Lung (tissue), 11 donors: ENCODE measurements at regions not wholly inside any gene's neighbourhood (a gene's known extent, or its start where the extent isn't known, plus 50 kb on each side); places are given as distances from the start of the nearest gene placed in this dataset.

Experiments used
- ATAC-seq: fragments of 200-7000 bp; cut with Tn5 transposase; one replicate; pipeline ENCODE4 v1.9.1; 2020; ENCODE audit warnings: moderate number of reproducible peaks; ENCODE audit not compliant: insufficient read depth, low FRiP score
- DNase-seq, 3 donors: peaks; one replicate each; pipeline ENCODE4 v3.0.0-alpha.2; 2013 to 2017
- H3K27ac ChIP-seq, 2 donors: one replicate each; pipeline ENCODE4 v1.5.1; 2013; ENCODE audit warnings: mild to moderate bottlenecking in 2 of 2, moderate library complexity in 2 of 2, control low read depth in 1 of 2, inconsistent platforms in 1 of 2, low read depth in 1 of 2, low read length in 1 of 2
- H3K27me3 ChIP-seq, 3 donors: one replicate each; pipeline ENCODE4 v1.5.1; 2013; ENCODE audit warnings: low read length in 2 of 3; ENCODE audit not compliant: control insufficient read depth in 3 of 3, insufficient read depth in 3 of 3
- H3K36me3 ChIP-seq, 4 donors: one replicate each; pipeline ENCODE4 v1.5.1; 2013; ENCODE audit warnings: low read length in 4 of 4, mild to moderate bottlenecking in 1 of 4, moderate library complexity in 1 of 4; ENCODE audit not compliant: control insufficient read depth in 4 of 4, insufficient read depth in 4 of 4
- H3K4me1 ChIP-seq, 5 donors: one replicate each; pipeline ENCODE4 v1.5.1; 2013; ENCODE audit warnings: low read length in 5 of 5, mild to moderate bottlenecking in 2 of 5, moderate library complexity in 1 of 5; ENCODE audit not compliant: control insufficient read depth in 5 of 5, insufficient read depth in 5 of 5
- H3K4me3 ChIP-seq: one replicate; pipeline ENCODE4 v1.5.1; 2013; ENCODE audit warnings: mild to moderate bottlenecking, control low read depth, moderate library complexity
- H3K9ac ChIP-seq, 2 donors: one replicate each; pipeline ENCODE4 v1.5.1; 2013; ENCODE audit warnings: low read length in 2 of 2, control low read depth in 1 of 2; ENCODE audit not compliant: insufficient read depth in 1 of 2
- H3K9me3 ChIP-seq, 4 donors: one replicate each; pipeline ENCODE4 v1.5.1; 2013; ENCODE audit warnings: low read length in 3 of 4, mild to moderate bottlenecking in 1 of 4, moderate library complexity in 1 of 4; ENCODE audit not compliant: control insufficient read depth in 4 of 4, insufficient read depth in 3 of 4
- CTCF ChIP-seq: IDR thresholded peaks from 2 replicates; pipeline ENCODE4 v1.5.1; 2012; ENCODE audit warnings: mild to moderate bottlenecking; ENCODE audit errors: control extremely low read depth, extremely low read depth
- whole genome bisulfite sequencing, 2 donors: extraction: QIAGEN DNeasy Blood & Tissue Kit; methylation state at CpG; one replicate each; pipeline ENCODE4 v1.1.7; 2013; 5-methylcytosine and 5-hydroxymethylcytosine counted together
- donor health status: control.
- donor health status: control.
- donor health status: Bipolar disorder and iron deficiency.
- donor health status: healthy.
- donor health status: DM: yes; HTN: yes; CAD: no.

GRCh38 chr7:20963556-20964280 is 177.0 kb upstream of the SP8 start:
- Histone ChIP-seq H3K9me3 (no peaks in the 10 kb centered on the region), H3K4me3 (no peak overlapping the region), H3K9ac (no peak overlapping the region), H3K27me3 (no peaks in the 10 kb centered on the region), H3K27ac (no peak overlapping the region), H3K36me3 (no peaks in the 10 kb centered on the region), H3K4me1 (peaks cover 0 to 10% (median 0%) of the 10 kb centered on the region in 5 donors)
- WGBS, 2 donors, result 79 to 88% methylated on average over 3 of the region's 3 CpGs
- DNase-seq (no peak), ATAC-seq (no peak)
- no peak for TF ChIP-seq CTCF

- no peak overlapping the region for H3K27ac ChIP-seq
- ATAC-seq (no peak), DNase-seq (no peak)
- no peak overlapping the region for H3K4me3 ChIP-seq
- H3K4me1 ChIP-seq, result peaks cover 0 to 5% (median 0%) of the 10 kb centered on the region in 5 donors
- no peaks in the 10 kb centered on the region for H3K9me3 ChIP-seq
- H3K9ac ChIP-seq, result no peak overlapping the region
- TF ChIP-seq CTCF, result no peak
- no peaks in the 10 kb centered on the region for H3K36me3 ChIP-seq
- WGBS, 2 donors, result 72 to 82% methylated on average over 5 of the region's 5 CpGs
- no peaks in the 10 kb centered on the region for H3K27me3 ChIP-seq
These were observed 177.7 kb upstream of the SP8 start for GRCh38 chr7:20964281-20964918.

GRCh38 chr7:20971219-20971618 is 184.5 kb upstream of the SP8 start:
- H3K36me3 ChIP-seq, result no peaks in the 10 kb centered on the region
- ATAC-seq (no peak), DNase-seq (no peak)
- H3K9ac ChIP-seq, result no peak overlapping the region
- no peak for TF ChIP-seq CTCF
- H3K4me3 ChIP-seq, result no peak overlapping the region
- H3K4me1 ChIP-seq, result no peaks in the 10 kb centered on the region
- H3K27ac ChIP-seq, result no peak overlapping the region
- peaks cover 0 to 1% (median 0%) of the 10 kb centered on the region in 4 donors for H3K9me3 ChIP-seq
- WGBS, 2 donors, result 86 to 88% methylated on average over 3 of the region's 3 CpGs
- H3K27me3 ChIP-seq, result peaks cover 0 to 3% (median 0%) of the 10 kb centered on the region in 3 donors
